ENCODE measurements at regions not wholly inside any gene's neighbourhood (a gene's known extent, or its start where the extent isn't known, plus 50 kb on each side); places are given as distances from the start of the nearest gene placed in this dataset.

DNA sequence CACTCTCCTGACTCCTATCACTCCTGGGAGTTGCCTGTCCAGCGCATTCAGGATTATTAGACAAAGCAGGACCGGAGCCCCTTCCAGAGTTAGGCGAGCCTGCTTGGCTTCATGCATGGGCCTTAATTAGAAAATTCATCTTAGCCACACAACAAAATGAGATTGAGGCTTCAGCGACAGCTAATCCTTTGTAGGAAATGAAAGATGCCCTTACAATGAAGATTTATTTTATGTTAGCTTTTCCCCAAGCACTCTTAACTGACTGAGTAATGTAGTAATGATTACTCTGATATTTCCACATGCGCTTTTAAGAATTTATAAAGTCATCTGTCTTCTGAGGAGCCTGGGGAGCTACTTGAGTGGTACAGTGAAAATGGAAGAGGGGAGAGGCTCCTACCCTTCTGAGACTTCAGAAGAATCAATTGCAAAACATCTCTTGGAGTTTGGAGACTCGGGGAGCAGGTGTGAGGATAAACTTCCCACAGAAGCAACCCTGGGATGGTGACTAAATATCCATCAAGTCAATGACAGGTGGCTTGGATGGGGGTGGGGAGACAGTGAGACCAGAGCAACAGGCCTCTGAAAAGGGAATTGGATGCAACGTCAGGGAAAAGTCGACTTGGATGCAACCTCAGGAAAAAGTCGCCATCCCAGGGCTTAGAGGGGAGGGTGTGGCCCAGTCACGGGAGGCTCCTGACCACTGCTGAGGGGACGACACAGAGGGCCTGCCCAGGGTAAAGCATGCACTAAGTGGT is 434.5 kb upstream of the B3GAT1 start:
- TF ChIP-seq MEF2A (IDR thresholded peaks at IDR 0.05; ENCODE audit: control insufficient read depth, low read depth, low read length) (no peak), ZFP36 (IDR thresholded peaks at IDR 0.05; ENCODE audit: low read depth, low read length, partially characterized antibody) (no peak), ZNF384 (IDR thresholded peaks at IDR 0.05; ENCODE audit: low read depth, low read length) (no peak), ZNF282 (CRISPR knock-in tag; IDR thresholded peaks at IDR 0.05) (no peak), STAT5A (IDR thresholded peaks at IDR 0.05; ENCODE audit: borderline replicate concordance, low read length) (no peak), ZNF263 (CRISPR knock-in tag; IDR thresholded peaks at IDR 0.05; ENCODE audit: borderline replicate concordance) (no peak), MXI1 (IDR thresholded peaks at IDR 0.05; ENCODE audit: low read depth, low read length) (no peak), PRMT5 (CRISPR knock-in tag; IDR thresholded peaks at IDR 0.05) (no peak), CHD4 (IDR thresholded peaks at IDR 0.05; ENCODE audit: insufficient read depth, insufficient replicate concordance, low read depth, low read length, poor library complexity, severe bottlenecking) (no peak), MAFG (tag; conservative IDR thresholded peaks at IDR 0.05) (no peak)
- TF ChIP-seq, protein P1, sequence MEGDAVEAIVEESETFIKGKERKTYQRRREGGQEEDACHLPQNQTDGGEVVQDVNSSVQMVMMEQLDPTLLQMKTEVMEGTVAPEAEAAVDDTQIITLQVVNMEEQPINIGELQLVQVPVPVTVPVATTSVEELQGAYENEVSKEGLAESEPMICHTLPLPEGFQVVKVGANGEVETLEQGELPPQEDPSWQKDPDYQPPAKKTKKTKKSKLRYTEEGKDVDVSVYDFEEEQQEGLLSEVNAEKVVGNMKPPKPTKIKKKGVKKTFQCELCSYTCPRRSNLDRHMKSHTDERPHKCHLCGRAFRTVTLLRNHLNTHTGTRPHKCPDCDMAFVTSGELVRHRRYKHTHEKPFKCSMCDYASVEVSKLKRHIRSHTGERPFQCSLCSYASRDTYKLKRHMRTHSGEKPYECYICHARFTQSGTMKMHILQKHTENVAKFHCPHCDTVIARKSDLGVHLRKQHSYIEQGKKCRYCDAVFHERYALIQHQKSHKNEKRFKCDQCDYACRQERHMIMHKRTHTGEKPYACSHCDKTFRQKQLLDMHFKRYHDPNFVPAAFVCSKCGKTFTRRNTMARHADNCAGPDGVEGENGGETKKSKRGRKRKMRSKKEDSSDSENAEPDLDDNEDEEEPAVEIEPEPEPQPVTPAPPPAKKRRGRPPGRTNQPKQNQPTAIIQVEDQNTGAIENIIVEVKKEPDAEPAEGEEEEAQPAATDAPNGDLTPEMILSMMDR (IDR thresholded peaks at IDR 0.05 in 2 of 3, conservative IDR thresholded peaks at IDR 0.05 in 1 of 3; ENCODE audit: insufficient read depth in 2 of 3, low read depth in 1 of 3, low read length in 3 of 3), result no peak
- TF ChIP-seq, protein P2, sequence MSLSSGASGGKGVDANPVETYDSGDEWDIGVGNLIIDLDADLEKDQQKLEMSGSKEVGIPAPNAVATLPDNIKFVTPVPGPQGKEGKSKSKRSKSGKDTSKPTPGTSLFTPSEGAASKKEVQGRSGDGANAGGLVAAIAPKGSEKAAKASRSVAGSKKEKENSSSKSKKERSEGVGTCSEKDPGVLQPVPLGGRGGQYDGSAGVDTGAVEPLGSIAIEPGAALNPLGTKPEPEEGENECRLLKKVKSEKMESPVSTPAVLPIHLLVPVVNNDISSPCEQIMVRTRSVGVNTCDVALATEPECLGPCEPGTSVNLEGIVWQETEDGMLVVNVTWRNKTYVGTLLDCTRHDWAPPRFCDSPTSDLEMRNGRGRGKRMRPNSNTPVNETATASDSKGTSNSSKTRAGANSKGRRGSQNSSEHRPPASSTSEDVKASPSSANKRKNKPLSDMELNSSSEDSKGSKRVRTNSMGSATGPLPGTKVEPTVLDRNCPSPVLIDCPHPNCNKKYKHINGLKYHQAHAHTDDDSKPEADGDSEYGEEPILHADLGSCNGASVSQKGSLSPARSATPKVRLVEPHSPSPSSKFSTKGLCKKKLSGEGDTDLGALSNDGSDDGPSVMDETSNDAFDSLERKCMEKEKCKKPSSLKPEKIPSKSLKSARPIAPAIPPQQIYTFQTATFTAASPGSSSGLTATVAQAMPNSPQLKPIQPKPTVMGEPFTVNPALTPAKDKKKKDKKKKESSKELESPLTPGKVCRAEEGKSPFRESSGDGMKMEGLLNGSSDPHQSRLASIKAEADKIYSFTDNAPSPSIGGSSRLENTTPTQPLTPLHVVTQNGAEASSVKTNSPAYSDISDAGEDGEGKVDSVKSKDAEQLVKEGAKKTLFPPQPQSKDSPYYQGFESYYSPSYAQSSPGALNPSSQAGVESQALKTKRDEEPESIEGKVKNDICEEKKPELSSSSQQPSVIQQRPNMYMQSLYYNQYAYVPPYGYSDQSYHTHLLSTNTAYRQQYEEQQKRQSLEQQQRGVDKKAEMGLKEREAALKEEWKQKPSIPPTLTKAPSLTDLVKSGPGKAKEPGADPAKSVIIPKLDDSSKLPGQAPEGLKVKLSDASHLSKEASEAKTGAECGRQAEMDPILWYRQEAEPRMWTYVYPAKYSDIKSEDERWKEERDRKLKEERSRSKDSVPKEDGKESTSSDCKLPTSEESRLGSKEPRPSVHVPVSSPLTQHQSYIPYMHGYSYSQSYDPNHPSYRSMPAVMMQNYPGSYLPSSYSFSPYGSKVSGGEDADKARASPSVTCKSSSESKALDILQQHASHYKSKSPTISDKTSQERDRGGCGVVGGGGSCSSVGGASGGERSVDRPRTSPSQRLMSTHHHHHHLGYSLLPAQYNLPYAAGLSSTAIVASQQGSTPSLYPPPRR (CRISPR knock-in tag; IDR thresholded peaks at IDR 0.05; ENCODE audit: borderline replicate concordance), result no peak
